GM18499 (cell line): ENCODE measurements at regions not wholly inside any gene's neighbourhood (a gene's known extent, or its start where the extent isn't known, plus 50 kb on each side); places are given as distances from the start of the nearest gene placed in this dataset.

Source experiments
- ATAC-seq: cut with Tn5 transposase; IDR thresholded peaks from one replicate; pipeline ENCODE4 v1.9.1; 2021; ENCODE audit warnings: moderate number of reproducible peaks; ENCODE audit not compliant: insufficient read depth, unreplicated experiment

- ATAC-seq, result no peak
Observed at GRCh38 chr12:107967170-107967569, 161.9 kb upstream of the WSCD2 start.

GRCh38 chr12:107973950-107974349 lies 155.1 kb upstream of the WSCD2 start:
- ATAC-seq, result no peak

DNA sequence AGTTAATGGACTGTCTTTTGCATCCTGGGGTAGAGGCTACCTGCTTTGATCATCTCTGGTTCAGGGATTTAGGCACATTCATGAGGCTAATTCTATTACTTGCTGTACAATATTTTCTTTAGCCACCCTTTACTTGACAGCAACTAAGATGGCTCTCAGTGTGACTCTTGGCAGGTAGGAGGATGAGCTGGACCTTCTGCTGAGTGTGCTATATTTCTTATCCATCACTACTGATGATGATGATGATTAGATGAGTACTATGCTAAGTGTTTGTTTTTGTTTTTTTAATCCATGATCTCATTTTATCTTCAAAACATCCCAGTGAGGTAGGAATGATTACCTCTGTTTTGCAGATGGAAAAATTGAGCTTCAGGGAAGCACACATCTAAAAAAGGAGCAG lies 152.8 kb upstream of the WSCD2 start:
- no peak for ATAC-seq

- ATAC-seq, result no peak
Observed at GRCh38 chr12:107978201-107978600, 150.9 kb upstream of the WSCD2 start.

DNA sequence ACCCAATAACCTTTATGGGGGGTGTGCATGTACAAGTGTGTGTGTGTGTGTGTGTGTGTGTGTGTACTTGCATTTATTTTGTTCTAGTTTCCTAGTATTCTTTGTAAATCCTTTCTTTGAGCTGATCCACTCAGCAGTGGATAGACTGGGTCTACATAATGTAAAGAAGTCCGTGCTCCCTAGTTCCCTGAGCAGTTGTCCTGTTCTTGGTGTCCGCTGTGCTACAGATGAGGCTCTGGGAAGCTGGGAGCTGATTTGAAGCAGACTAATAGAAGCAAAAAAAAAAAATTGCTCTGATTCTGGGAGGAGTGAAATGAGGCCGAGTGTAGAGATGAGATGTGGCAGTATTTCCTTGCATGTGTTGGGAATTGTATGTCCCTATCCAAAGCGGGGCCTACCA lies 150.4 kb upstream of the WSCD2 start:
- no peak for ATAC-seq

- ATAC-seq, result no peak
Observed at GRCh38 chr12:107983756-107984472, 145.2 kb upstream of the WSCD2 start.

GRCh38 chr12:107984973-107985372 lies 144.1 kb upstream of the WSCD2 start:
- ATAC-seq, result no peak

DNA sequence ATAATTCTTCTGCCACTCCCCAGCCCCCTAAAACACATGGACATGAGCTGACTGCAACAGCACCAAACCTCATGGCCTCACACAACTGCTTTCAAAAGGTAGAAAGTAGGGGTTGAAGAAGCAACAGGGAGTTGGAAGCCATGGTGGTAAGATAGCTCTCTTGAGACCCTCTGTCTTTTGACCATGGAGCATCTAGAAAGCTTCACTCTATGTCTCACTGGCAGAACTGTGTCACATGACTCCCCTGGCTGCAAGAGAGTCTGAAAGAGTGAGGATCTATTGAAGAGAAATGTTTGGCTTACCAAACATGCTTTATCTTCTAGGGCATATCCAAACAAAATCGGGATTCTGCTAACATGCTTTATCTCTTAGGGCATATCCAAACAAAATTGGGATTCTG lies 142.9 kb upstream of the WSCD2 start:
- ATAC-seq, result no peak

DNA sequence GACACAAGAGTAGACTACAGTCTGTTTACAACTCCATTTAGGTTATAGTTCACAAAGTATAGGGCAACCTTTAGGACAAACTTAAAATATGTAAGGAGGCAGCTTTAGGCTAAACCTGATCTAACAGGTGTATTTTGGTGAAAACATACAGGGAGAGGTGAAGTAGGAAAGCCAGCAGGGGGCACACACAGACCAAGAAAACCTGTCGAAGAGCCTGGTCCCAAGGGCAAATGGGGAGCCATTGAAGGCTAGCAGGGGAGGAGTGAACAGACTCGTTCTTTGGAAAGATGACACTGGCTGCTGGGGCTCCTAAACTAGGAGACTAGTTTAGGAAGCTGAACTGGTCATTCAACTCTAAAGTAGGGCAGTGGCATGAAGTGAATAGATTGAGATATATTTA lies 138.8 kb upstream of the WSCD2 start:
- no peak for ATAC-seq

DNA sequence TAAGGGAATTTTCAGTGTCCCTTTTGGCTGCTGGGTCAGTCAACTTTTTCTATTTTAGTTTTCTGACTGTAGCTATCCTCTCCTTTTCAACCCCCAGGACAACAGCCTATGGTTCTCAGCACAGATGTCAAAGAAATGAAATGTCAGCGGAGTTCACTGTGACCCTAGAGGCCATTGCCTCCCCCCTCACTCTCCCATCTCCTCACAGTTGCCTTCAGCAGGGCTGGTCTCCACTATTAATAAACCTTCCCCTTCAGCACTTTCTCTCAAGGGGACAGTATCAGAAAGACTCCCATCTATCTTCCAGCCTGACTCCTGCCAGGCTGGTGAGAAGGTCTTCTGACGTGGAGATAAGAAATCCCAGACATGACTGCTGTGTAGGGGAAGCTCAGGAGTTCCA lies 137.1 kb upstream of the WSCD2 start:
- no peak for ATAC-seq

- ATAC-seq, result no peak
Observed at GRCh38 chr12:107992870-107993451, 136.1 kb upstream of the WSCD2 start.

GRCh38 chr12:107998863-107999262 lies 130.2 kb upstream of the WSCD2 start:
- no peak for ATAC-seq

DNA sequence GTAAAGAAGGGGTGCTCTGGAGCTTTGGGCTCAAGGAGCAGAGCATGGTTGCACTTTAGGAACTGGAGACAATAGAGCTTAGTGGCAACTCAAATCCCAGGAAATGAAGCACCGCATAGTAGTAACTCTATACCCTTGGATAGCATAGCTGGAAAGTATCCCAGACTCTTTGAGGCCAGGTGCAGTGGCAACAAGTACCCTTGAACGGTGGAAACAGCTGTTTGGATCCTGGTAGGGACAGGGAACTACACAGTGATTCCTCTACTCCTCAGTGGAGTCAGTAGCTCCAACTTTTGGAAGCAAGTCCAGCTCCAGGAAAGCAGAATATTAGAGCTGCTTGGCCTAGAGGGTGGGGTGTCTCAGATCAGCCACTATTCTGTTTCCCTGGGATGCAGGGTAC lies 129.0 kb upstream of the WSCD2 start:
- no peak for ATAC-seq

GRCh38 chr12:108004319-108004718 lies 124.8 kb upstream of the WSCD2 start:
- ATAC-seq, result no peak

DNA sequence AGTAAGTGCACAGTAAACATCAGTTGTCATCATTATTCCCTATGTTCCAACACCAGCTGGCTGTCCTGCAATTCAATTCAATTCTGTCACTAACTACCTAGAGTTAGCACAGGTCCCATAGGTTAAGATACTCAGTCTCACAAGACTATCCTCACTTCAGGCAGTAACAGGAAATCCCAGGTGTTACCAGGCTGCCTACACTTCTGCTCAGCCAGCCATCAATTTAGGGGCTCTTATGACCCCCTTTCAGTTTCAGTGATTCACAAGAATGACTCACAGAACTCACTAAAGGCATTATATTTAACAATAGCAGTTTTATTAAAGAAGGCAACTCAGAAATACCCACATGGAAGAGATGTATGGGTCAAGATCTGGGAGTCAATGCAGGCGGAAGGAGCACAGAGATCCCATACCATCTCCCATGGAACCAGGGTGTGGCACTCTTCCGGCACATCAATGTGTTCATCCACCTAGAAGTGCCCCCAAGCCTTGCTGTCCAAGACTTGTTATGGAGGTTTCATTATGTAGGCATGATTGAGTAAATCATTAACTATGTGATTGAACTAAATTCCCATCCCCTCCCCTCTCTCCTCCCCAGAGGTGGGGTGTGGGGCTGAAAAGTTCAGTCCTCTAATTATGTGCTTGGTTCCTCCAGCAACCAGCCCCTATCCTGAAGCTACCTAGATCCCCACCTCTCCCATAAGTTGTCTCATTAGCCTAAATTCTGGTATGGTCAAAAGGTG lies 120.8 kb upstream of the WSCD2 start:
- no peak for ATAC-seq

DNA sequence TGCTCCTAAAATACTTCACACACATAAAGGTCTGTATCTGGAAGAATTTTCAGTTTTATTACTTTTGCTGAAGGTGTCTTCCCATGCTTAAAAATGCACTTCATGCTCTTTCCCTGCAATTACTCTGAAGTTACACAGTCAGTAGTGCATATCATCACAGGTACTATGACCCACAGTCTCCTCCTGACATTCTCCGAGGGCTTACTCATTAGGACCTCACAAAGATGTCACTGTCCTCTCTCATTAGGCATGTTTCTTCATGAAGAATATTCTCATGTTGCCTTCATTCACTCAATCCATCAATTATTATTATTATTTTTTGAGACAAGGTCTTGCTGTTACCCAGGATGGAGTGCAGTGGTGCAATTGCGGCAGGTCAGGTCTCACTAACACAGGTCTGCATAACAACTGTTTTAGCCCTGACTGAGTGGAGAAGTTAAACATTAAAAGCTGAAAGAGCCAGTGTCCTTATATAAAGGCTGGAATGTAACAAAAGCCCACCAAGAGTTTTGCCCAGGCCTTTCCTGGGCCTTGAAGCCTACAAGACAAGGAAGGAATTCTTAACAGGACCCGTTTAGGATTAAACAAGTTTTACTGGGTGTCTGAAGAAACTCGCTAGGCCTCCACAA lies 119.5 kb upstream of the WSCD2 start:
- ATAC-seq, result no peak

- no peak for ATAC-seq
Observed at GRCh38 chr12:108016022-108016564, 113.0 kb upstream of the WSCD2 start.

DNA sequence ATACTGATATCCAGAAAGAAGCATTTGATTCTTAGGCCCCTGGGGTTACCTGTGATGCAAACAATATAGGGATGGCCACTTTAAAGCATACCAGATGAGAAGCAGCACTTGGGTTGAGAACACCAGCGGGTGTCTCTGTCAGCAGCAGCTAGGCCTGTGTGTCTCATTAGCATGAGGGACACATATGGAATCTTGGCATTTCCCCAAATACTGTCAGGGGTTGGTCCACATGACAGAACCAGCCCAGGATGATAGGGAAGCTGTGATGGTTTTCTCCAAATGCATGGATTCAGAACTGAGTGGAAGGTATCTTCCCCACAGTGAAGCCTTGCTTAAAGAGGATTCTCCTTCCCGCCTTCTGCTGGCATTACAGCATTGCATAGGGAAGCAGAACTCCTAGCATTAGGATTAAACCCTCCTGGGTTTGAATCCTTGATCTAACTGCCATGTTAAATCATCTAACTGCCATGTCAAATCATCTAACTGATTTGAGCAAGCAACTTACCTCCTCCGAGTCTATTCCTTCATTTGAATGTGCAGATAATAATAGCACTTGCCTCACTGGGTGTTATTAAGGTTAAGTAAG lies 111.5 kb upstream of the WSCD2 start:
- ATAC-seq, result no peak

DNA sequence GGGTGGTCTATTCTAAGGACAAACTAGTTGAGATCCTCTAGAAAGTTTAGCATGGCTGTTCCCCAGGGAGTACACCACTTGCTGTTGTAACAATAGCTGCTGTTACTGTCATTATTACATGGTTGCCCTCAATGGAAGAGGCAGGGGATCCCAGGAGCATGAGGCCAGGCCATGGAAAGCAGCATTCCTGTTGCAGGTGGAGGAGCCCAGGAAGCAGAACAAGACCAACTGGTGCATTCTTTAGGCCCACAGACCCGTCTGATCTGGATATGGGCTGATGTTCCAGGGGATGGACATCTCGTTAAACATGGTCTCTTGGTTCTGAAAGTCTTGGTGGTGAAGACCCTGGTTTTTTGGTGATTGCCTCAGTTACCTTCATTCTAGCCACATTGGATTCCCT lies 109.2 kb upstream of the WSCD2 start:
- no peak for ATAC-seq

GRCh38 chr12:108021141-108021540 lies 107.9 kb upstream of the WSCD2 start:
- no peak for ATAC-seq
